HG03103 (cell line): ENCODE measurements at regions not wholly inside any gene's neighbourhood (a gene's known extent, or its start where the extent isn't known, plus 50 kb on each side); places are given as distances from the start of the nearest gene placed in this dataset.

ENCODE experiments used
- ATAC-seq: cut with Tn5 transposase; IDR thresholded peaks from one replicate; pipeline ENCODE4 v1.9.1; 2021; ENCODE audit warnings: low read depth; ENCODE audit not compliant: unreplicated experiment

DNA sequence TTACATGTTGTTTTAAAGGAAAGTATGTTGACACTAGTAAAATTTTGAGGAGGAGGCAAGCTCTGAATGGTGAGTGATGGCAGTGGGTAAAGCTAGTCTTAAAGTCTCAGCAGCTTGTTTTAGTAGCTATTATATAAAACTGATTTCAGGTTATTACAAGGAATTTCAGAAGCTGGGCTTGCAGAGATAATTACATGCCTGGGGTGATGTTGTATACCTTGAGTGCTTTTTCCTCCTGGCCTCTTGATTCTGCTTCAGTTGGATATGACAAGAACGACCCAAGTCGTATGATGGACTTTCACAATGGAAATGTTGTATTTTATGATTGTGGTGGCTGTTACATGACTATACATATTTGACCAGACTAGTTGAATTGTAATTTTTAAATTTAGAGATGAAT is 175.5 kb upstream of the ADGRL3 start:
- ATAC-seq = no peak

DNA sequence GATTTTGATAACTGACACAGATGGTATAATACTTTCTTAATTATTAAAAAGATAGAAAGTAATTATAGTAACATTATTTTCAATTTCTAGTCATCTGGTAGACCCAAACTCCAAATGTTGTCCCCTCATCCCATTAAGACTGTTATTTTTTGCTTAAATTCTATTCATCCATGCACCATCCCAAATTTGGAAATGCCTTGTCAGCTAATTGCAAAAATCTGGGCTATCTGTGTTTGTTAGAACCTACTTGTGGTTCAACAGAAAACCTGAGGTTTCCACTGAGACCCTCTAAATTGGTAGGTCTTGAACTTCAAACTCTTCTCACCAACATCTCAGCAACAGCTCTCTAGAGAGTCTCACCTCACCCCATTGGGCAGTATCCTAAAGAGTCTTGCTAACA is 172.2 kb upstream of the ADGRL3 start:
- ATAC-seq = no peak

DNA sequence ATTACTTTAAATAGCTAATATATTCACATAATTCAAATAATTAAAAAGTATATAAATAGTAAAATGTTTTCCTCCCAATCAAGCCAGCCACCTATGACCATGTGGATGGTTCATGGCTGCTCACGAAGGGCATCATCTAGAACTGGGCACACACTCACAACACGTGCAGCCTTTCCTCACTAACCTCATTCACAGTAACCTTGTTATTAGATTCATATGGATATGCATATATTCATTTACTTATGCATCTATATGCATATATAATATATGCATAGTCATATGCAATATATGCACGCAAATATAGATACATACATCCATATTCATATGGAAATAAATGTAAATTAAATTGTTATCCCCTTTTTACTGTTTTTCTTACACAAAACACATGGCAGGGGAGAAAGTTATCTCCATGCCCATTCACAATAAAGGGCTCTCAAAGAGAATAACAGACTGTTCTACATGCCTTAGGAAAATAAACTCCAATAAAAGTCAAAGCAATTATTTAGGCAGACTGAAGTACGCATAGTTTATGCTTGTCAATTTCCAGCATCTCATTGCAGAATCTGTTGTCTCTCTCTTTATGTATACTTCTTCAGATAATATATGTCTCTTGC is 163.9 kb upstream of the ADGRL3 start:
- no peak for ATAC-seq

DNA sequence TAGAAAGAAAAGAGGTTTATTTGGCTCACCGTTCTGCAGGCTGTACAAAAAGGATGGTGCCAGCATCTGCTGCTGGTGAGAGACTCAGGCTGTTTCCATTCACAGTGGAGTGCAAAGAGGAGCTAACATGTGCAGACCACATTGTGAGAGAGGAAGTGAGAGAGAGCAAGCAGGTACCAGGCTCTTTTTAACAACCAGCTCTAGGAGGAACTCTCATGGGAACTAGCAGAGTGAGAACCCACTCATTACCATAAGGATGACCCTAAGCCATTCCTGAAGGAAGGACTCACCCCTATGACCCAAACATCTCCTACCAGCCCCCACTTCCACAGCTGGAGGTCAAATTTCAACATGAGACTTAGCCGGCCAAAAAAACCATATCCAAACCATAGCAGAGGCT is 158.6 kb upstream of the ADGRL3 start:
- no peak for ATAC-seq

DNA sequence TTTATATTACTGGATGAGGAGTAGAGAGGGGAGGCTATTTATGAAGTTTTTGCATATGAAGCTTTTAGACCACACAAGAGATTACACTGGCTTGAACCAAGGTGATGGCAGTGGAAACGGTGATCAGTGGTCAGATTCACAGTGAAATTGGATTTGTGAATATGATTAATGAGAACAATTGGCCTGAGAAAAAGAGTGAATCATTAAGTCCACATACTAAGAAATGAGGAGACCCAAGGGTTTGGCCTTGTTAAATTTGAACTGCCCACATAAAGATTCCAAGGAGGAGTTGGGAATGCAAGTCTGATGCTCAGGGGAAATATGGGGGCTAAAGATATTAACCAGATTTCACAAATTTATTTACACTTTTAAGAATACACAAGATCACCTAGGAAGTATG is 155.3 kb upstream of the ADGRL3 start:
- no peak for ATAC-seq

DNA sequence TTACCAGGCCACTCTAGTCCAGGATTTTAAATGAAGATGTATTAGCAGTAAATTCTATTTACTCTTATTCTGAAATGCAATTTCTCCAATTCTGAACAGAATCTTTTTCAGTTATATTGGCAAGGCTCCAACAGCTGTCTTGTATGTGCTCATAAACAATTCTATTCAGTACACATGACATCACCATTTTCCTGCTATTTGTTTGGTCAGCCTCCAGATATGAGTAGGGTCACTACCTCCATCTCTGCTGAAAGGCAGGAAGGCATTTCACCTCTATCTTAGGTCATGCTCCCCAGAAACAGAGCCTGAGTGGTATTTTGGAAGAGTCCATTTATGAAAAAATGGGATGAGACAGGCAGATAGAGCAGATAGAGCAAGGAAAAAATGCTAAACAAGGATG is 151.1 kb upstream of the ADGRL3 start:
- ATAC-seq = no peak

DNA sequence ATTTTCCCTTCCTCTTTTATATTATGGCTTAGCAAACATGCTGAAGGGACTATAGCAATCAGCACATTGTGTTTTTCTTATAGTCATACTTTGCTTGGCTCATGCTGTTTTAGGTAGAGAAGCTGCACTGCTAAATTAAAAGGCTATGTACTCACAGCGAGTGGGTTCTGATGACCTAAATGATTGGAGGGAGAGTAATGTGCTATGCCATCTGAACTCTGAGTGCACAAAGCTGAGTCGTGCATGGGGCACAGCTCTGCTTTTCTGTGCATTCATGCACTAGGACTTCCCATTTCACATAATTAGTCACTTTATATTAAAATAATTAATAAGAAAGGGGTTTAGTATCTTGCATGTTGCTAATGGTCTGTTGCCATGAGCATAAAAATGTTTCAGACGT is 132.7 kb upstream of the ADGRL3 start:
- ATAC-seq = no peak

DNA sequence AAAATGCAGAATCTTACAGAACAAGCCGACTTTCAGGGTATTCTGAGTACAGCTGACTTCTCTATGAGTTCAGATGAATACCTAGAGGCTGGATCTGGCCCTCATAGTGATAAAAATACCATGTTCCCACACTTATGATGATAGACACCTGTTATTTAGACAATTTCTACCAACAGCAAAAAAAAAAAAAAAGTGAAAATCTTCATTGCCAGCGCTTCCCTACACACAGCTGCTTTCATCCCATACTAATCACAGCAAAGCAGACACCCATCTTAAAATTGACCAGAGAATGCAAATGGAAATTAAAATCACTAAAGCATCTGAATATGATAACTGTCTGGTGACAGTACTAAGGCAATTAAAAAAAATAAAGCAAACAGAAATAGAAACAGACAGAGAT is 132.1 kb upstream of the ADGRL3 start:
- ATAC-seq = no peak

DNA sequence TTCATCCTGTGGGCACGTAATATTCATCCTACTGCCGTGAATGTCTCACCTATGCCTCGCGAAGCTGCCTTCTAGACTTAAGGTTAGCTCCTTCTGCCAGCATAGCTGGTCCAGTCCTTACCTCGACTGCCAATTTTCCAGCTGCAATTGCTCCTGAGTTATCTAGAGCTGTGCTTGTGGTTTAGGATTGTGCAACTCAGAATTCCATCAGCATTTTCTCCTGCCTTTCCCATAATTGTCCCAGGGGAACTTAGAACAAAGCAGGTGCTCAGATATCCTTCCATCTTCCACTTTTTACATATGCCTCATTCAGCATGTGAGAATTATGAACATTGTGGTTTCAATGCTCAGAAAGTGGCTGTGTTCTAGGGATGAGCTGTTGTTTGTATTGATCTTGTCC is 131.4 kb upstream of the ADGRL3 start:
- no peak for ATAC-seq

DNA sequence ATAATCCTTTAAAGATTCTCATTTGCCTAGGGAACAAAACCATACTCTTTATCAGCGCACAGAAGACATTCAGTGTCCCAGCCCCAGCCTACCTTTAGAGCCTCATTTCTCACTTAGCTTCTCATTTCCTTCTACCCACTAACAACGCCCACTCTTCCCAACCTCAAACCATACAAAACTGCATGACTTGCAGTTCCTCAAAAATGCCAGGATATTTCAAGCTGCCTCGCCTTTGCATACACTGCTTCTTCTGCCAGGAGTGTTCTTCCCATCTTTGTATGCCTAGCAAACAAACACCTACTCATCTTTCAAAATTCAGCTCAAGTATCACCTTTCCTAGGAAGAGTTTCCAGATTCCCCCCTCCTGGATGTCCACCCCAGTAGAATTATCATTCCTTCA is 129.9 kb upstream of the ADGRL3 start:
- ATAC-seq = no peak

DNA sequence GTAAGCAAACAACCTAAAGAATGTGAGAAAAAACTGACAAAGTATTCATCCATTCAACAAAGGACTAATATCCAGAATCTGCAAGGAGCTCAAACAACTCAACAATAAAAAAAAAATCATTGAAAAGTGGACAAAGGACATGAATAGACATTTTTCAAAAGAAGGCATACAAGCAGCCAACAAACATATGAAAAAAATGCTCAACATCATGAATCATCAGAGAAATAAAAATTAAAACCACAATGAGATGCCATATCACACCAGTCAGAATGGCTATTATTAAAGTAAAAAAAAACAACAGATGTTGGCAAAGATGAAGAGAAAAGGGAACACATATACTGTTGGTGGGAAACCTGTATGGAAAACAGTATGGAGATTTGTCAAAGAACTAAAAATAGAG is 120.7 kb upstream of the ADGRL3 start:
- no peak for ATAC-seq

DNA sequence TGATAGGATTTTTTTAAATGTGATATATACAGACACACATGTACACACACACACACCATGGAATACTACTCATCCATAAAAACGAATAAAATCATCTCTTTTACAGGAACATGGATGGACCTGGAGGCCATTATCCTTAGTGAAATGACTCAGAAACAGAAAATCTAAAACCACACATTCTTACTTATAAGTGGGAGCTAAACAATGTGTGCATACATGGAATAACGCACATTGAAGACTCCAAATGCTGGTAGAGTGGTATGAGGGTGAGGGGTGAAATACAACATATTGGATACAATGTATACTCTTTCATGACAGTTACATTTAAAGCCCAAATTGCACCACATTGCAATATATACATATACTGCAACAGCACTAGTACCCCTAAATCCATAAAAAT is 120.2 kb upstream of the ADGRL3 start:
- ATAC-seq = no peak

DNA sequence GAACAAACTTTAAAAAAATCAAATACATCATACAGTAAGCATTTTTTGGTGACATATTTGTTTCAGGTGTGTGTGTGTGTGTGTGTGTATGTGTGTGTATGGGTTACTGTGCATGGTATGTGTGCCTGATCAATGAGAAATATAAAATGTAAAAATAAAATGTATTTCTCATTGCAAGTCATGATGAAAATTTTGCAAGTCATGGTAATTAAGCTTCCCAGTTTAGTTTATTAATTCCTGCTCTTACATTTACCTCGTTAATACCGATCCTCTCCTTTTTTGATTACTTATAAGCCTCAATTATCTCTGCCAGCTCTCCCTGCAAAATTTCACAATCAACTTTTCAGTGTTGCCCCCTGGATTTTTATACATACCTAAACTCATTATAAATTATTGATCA is 114.6 kb upstream of the ADGRL3 start:
- no peak for ATAC-seq

DNA sequence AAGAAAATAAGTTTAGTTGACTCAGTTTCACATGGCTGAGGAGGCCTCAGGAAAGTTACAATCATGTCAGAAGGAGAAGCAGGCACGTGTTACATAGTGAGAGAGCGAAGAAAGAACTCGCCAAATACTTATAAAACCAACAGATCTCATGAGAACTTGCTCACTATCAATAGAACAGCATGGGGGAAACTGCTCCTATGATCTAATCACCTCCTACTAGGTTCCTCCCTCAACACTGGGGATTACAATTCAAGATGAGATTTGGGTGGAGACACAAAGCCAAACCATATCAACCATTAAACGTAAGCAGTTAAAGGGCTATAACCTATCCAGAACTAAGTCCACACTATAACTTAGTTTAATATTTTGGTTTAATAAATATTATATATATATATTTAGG is 113.8 kb upstream of the ADGRL3 start:
- no peak for ATAC-seq

DNA sequence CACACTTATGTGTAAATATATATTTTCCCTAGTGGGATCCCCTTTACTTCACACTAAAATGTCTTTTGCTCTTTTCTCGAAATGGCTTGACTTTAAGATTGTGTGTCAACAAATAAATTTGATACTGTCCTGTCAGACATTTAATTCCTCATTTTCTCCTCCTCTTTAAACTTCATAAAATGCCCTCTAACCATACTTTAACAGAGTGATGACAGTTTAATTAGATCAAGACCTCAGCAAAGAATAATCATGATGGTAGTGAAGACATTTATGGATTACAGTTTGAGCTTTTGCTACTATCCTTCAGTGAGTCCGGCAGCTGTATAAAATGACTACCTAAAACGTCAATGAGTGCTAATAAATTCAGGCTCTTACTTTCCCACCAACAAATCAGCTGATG is 113.1 kb upstream of the ADGRL3 start:
- no peak for ATAC-seq

DNA sequence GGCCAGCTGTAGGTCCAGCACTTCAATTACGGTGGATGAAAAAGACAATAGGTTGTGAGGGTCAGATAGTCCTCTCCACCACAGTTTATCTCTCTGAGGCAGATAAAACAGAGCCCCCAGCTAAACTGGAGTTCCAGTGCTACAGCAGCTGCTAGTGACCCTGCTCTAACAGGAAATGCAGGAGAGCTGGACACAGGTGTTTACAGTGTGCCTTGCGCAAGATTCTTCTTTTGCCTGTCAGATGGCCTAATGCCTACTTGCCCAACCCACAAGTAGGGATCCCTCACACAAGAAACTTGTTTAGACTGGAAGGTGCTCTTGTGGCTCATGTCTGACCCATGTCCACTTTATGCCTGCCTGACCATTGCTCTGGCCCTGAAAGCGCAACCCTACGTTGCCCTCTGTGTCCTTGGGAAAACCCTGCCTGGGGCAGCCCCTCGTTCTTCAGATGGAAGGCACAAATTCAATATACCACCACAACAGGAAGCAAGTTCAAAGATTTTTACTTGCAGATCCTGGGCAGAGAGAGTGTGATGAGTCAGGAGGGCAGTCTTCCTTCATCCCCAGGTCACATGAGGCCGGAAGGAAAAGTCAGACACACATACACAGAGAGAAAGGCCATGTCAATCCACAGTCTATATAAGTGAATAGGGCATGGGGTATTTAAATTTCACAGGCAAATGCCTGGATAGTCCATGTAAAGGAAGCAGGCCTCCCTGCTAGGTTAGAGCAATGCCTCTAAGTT is 105.1 kb upstream of the ADGRL3 start:
- ATAC-seq = no peak

DNA sequence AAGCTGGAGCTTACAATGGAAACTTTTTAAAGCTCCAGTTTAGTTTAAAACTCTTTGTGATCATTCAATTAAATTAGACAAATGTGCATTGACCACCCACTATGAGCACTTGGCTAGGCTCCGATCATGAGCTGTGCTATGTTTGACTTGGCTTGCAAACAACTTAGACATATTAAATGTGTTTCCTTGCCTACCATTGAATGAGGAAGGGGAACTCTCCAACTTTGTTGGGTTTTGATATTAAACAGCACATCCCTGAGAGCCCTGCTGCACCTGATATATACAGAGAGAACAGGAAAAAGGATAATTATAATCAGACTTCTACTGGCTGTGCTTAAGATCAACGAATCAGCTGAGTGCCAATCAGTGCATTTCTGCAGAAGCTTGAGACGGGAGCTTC is 71.4 kb upstream of the ADGRL3 start:
- ATAC-seq = no peak

DNA sequence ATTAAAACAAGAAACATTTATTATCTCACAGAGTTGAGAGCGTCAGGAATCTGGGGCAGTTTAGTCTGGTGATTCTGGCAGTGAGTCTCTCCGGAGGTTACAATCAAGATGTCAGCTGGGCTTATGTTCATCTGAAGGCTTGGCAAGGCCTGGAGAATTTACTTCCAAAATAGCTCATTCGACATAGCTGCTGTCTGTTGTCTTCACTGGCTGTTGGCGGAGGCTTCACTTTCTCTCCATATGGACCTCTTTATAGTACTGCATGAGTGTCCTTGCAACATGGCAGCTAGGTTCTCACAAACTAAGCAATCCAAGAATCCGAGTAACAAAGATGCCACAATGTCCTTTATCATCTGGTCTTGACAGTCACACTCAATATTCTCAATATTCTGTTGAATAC is 70.2 kb upstream of the ADGRL3 start:
- no peak for ATAC-seq

DNA sequence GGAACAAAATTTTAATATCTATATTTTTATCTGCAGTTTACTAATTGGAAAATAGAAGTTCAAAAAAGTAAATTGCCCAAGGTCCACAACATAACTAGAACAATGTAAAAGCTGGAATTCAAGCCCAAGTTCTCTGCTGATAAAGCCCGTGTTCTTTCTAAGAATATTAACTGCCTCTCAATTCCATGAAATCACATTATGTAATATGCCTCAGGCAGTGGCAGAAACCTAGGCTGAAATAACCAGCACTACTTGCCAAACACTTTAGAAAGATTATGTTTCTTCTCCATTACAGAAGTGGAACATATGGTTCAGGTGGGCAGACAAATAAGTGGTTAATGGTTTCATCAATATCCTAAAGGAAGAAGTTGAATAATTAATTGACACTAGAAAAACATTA is 56.7 kb upstream of the ADGRL3 start:
- ATAC-seq = no peak

DNA sequence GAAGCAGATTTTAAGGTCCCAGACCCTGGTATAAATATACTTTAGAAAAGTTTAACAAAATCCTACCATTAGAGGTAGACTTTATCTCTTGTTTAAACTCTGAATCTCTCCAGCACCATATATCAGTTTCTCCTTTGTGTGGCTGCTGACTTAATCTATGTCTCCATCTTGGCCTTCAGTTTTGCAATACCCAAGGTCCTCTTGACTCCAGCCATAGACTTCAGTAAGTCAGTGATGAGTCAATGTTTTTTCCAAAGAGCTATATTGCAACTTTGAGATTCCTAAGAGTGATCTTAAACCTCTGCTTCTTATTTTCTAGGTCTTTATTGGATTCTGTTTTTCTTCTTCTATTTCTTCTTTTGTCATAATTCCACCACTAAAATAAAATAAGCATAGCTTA is 50.8 kb upstream of the ADGRL3 start:
- ATAC-seq = no peak
